D721Med (cell line): ENCODE measurements at regions not wholly inside any gene's neighbourhood (a gene's known extent, or its start where the extent isn't known, plus 50 kb on each side); places are given as distances from the start of the nearest gene placed in this dataset.

ENCODE experiments used
- DNase-seq: peaks from one replicate; pipeline ENCODE4 v3.0.0; 2011; ENCODE audit warnings: low spot score; ENCODE audit not compliant: insufficient read length
- FAIRE-seq: peaks from 2 replicates; lab custom pipeline; 2011; peaks lifted over from hg19 to GRCh38; lab: Jason Lieb, UNC
- CTCF ChIP-seq: IDR thresholded peaks from 2 replicates; pipeline ENCODE4 v1.5.1; 2012; ENCODE audit warnings: mild to moderate bottlenecking, control low read depth; ENCODE audit not compliant: insufficient read depth; ENCODE audit errors: missing control alignments

GRCh38 chr2:65662654-65663432 lies 230.4 kb upstream of the SPRED2 start:
- no peak for TF ChIP-seq CTCF
- DNase-seq (no peak), FAIRE-seq (no peak)

- FAIRE-seq = no peak
- no peak for TF ChIP-seq CTCF
- DNase-seq = no peak
Measured at GRCh38 chr2:65661980-65662653, 229.7 kb upstream of the SPRED2 start.

GRCh38 chr2:65660340-65660739 lies 227.9 kb upstream of the SPRED2 start:
- FAIRE-seq = no peak
- DNase-seq = no peak
- no peak for TF ChIP-seq CTCF

- TF ChIP-seq CTCF = no peak
- FAIRE-seq (no peak), DNase-seq (no peak)
Measured at GRCh38 chr2:65658881-65659280, 226.5 kb upstream of the SPRED2 start.

- FAIRE-seq = no peak
Measured at GRCh38 chr2:65658266-65658665, 225.9 kb upstream of the SPRED2 start.

GRCh38 chr2:65656160-65656718 lies 223.8 kb upstream of the SPRED2 start:
- TF ChIP-seq CTCF = no peak
- DNase-seq = no peak
- no peak for FAIRE-seq

More at GRCh38 chr2:65658266-65658665, 225.9 kb upstream of the SPRED2 start:
- no peak for DNase-seq
- no peak for TF ChIP-seq CTCF
